OCI-LY1 (cell line): ENCODE measurements at regions not wholly inside any gene's neighbourhood (a gene's known extent, or its start where the extent isn't known, plus 50 kb on each side); places are given as distances from the start of the nearest gene placed in this dataset.

Experiments used
- H2AFZ ChIP-seq: fragments of 200-600 bp; sonication (generic), shearing (Covaris generic); 2 replicates; pipeline ENCODE4 v1.6.0; 2014; ENCODE audit warnings: antibody characterized with exemption, mild to moderate bottlenecking, low read length
- H3F3A ChIP-seq: fragments of 200-600 bp; sonication (generic), shearing (Covaris generic); 2 replicates; pipeline ENCODE4 v1.6.0; 2014; ENCODE audit warnings: mild to moderate bottlenecking, antibody characterized with exemption, low read length, moderate library complexity; ENCODE audit not compliant: insufficient read depth
- H3K27ac ChIP-seq: fragments of 200-600 bp; sonication (generic); 2 replicates; pipeline ENCODE4 v1.5.1; 2014; ENCODE audit warnings: low read length, mixed run types, mild to moderate bottlenecking, low read depth; ENCODE audit not compliant: poor library complexity, severe bottlenecking
- H3K27me3 ChIP-seq: fragments of 200-600 bp; sonication (generic); 2 replicates; pipeline ENCODE4 v1.6.0; 2014; ENCODE audit warnings: antibody characterized with exemption, mild to moderate bottlenecking, low read length, moderate library complexity; ENCODE audit not compliant: insufficient read depth
- H3K36me3 ChIP-seq: fragments of 200-600 bp; sonication (generic); 2 replicates; pipeline ENCODE4 v1.6.1; 2014; ENCODE audit warnings: mild to moderate bottlenecking, antibody characterized with exemption, low read length, moderate library complexity, mixed read lengths; ENCODE audit not compliant: insufficient read depth
- H3K4me1 ChIP-seq: fragments of 200-600 bp; sonication (generic); 2 replicates; pipeline ENCODE4 v1.5.1; 2014; ENCODE audit warnings: mild to moderate bottlenecking, low read length, moderate library complexity; ENCODE audit not compliant: insufficient read depth, severe bottlenecking
- H3K4me2 ChIP-seq: fragments of 200-600 bp; sonication (generic), shearing (Covaris generic); 2 replicates; pipeline ENCODE4 v1.6.1; 2014; ENCODE audit warnings: low read length
- H3K4me3 ChIP-seq: fragments of 200-600 bp; sonication (generic); 2 replicates; pipeline ENCODE4 v1.5.1; 2014; ENCODE audit warnings: low read length, low read depth, mild to moderate bottlenecking, mixed read lengths; ENCODE audit not compliant: poor library complexity, severe bottlenecking
- H3K79me2 ChIP-seq: fragments of 200-600 bp; shearing (Covaris generic); 2 replicates; pipeline ENCODE4 v1.6.1; 2016; ENCODE audit warnings: mixed run types, low read length, mixed read lengths; ENCODE audit not compliant: insufficient read depth
- H3K9ac ChIP-seq: fragments of 200-600 bp; sonication (generic), shearing (Covaris generic); 2 replicates; pipeline ENCODE4 v1.6.1; 2014; ENCODE audit warnings: mild to moderate bottlenecking, low read length, mixed read lengths
- H3K9me2 ChIP-seq: fragments of 200-600 bp; sonication (generic), shearing (Covaris generic); 2 replicates; pipeline ENCODE4 v1.6.1; 2014; ENCODE audit warnings: low read depth, mild to moderate bottlenecking, low read length, mixed read lengths
- H3K9me3 ChIP-seq: fragments of 200-600 bp; shearing (Covaris generic); 2 replicates; pipeline ENCODE4 v1.6.1; 2014; ENCODE audit warnings: low read length, mixed read lengths
- H4K20me1 ChIP-seq: fragments of 200-600 bp; sonication (generic), shearing (Covaris generic); 2 replicates; pipeline ENCODE4 v1.6.0; 2016; ENCODE audit warnings: mild to moderate bottlenecking, low read length; ENCODE audit not compliant: insufficient read depth
- CTCF ChIP-seq: fragments of 200-600 bp; sonication (generic), shearing (Covaris generic); IDR thresholded peaks from 2 replicates; pipeline ENCODE4 v1.5.1; 2017; ENCODE audit warnings: mild to moderate bottlenecking, antibody characterized with exemption, low read length, moderate library complexity, mixed read lengths
- EZH2 ChIP-seq: fragments of 200-600 bp; sonication (generic), shearing (Covaris generic); IDR thresholded peaks from 2 replicates; pipeline ENCODE4 v1.8.0; 2017; ENCODE audit warnings: borderline replicate concordance, mixed run types, mild to moderate bottlenecking, antibody characterized with exemption, low read length, moderate library complexity, mixed read lengths

GRCh38 chr3:135564696-135565095 lies 400.8 kb upstream of the PPP2R3A start:
- TF ChIP-seq CTCF (no peak), EZH2 (no peak)
- Histone ChIP-seq H3K36me3 (no peaks in the 10 kb centered on the region), H3K27me3 (0 out of 2 replicates have a peak, but pooled peaks cover 3% of the 10 kb centered on the region), H3K9ac (no peak overlapping the region), H3K79me2 (no peaks in the 10 kb centered on the region), H3K4me3 (no peak overlapping the region), H3F3A (no peaks in the 10 kb centered on the region), H3K27ac (no peak overlapping the region), H3K9me3 (no peaks in the 10 kb centered on the region), H3K9me2 (no peaks in the 10 kb centered on the region), H3K4me1 (no peaks in the 10 kb centered on the region), H4K20me1 (no peaks in the 10 kb centered on the region), H3K4me2 (no peak overlapping the region), H2AFZ (no peak overlapping the region)

- H3K9ac ChIP-seq: no peak overlapping the region
- no peaks in the 10 kb centered on the region for H3K9me2 ChIP-seq
- no peak overlapping the region for H3K4me3 ChIP-seq
- H3F3A ChIP-seq: no peaks in the 10 kb centered on the region
- H3K36me3 ChIP-seq: no peaks in the 10 kb centered on the region
- H3K4me2 ChIP-seq: no peak overlapping the region
- H3K79me2 ChIP-seq: no peaks in the 10 kb centered on the region
- H2AFZ ChIP-seq: no peak overlapping the region
- no peak overlapping the region for H3K27ac ChIP-seq
- H4K20me1 ChIP-seq: no peaks in the 10 kb centered on the region
- H3K27me3 ChIP-seq: 0 out of 2 replicates have a peak, but pooled peaks cover 3% of the 10 kb centered on the region
- no peaks in the 10 kb centered on the region for H3K4me1 ChIP-seq
- H3K9me3 ChIP-seq: no peaks in the 10 kb centered on the region
- TF ChIP-seq CTCF: no peak
- TF ChIP-seq EZH2: no peak
Measured at GRCh38 chr3:135565546-135565945, 400.0 kb upstream of the PPP2R3A start.

GRCh38 chr3:135567223-135567622 lies 398.3 kb upstream of the PPP2R3A start:
- Histone ChIP-seq H3K4me1 (no peaks in the 10 kb centered on the region), H3K4me2 (no peak overlapping the region), H3K79me2 (no peaks in the 10 kb centered on the region), H2AFZ (no peak overlapping the region), H4K20me1 (no peaks in the 10 kb centered on the region), H3K36me3 (no peaks in the 10 kb centered on the region), H3K27me3 (0 out of 2 replicates have a peak, but pooled peaks cover 3% of the 10 kb centered on the region), H3K9ac (no peak overlapping the region), H3K27ac (no peak overlapping the region), H3K4me3 (no peak overlapping the region), H3F3A (no peaks in the 10 kb centered on the region), H3K9me3 (no peaks in the 10 kb centered on the region), H3K9me2 (no peaks in the 10 kb centered on the region)
- no peak for TF ChIP-seq CTCF
- no peak for TF ChIP-seq EZH2
